ENCODE measurements at regions not wholly inside any gene's neighbourhood (a gene's known extent, or its start where the extent isn't known, plus 50 kb on each side); places are given as distances from the start of the nearest gene placed in this dataset.
"Not testable (repeated sequence)": the region's sequence is repeated elsewhere in the genome, so short reads cannot be mapped to it uniquely, and the experiment has no call there.

- DNase-seq: no peak
Measured at GRCh38 chr3:3902161-3902560, 102.9 kb downstream of the LRRN1 start.

- no peak for DNase-seq
Measured at GRCh38 chr3:3906171-3906570, 106.9 kb downstream of the LRRN1 start.

- no peak for DNase-seq
Measured at GRCh38 chr3:3907023-3907422, 107.8 kb downstream of the LRRN1 start.

- DNase-seq: no peak
Measured at GRCh38 chr3:3918763-3919162, 119.5 kb downstream of the LRRN1 start.

- no peak for DNase-seq
Measured at GRCh38 chr3:3919316-3919715, 120.1 kb downstream of the LRRN1 start.

- DNase-seq: no peak
Measured at GRCh38 chr3:3923619-3924018, 124.4 kb downstream of the LRRN1 start.

- DNase-seq: no peak
Measured at GRCh38 chr3:3927198-3927597, 128.0 kb downstream of the LRRN1 start.

GRCh38 chr3:3927965-3928364 is 128.7 kb downstream of the LRRN1 start:
- DNase-seq: no peak

- not testable (repeated sequence) for DNase-seq
Measured at GRCh38 chr3:3941380-3941779, 142.1 kb downstream of the LRRN1 start.

GRCh38 chr3:3951071-3951470 is 151.8 kb downstream of the LRRN1 start:
- no peak for DNase-seq

GRCh38 chr3:3951501-3951900 is 152.3 kb downstream of the LRRN1 start:
- DNase-seq: no peak

- DNase-seq: not testable (repeated sequence)
Measured at GRCh38 chr3:3962867-3963266, 163.6 kb downstream of the LRRN1 start.

GRCh38 chr3:3984053-3984452 is 184.8 kb downstream of the LRRN1 start:
- DNase-seq: no peak

- DNase-seq: no peak
Measured at GRCh38 chr3:3991598-3991997, 192.4 kb downstream of the LRRN1 start.

GRCh38 chr3:3992312-3992874 is 193.2 kb downstream of the LRRN1 start:
- no peak for DNase-seq

GRCh38 chr3:3998140-3998922 is 199.1 kb downstream of the LRRN1 start:
- DNase-seq: peak; percentile 21

- not testable (repeated sequence) for DNase-seq
Measured at GRCh38 chr3:3999340-3999739, 200.1 kb downstream of the LRRN1 start.

GRCh38 chr3:4001976-4002375 is 202.7 kb downstream of the LRRN1 start:
- no peak for DNase-seq

- no peak for DNase-seq
Measured at GRCh38 chr3:4006288-4006687, 207.1 kb downstream of the LRRN1 start.

GRCh38 chr3:4008205-4008604 is 209.0 kb downstream of the LRRN1 start:
- DNase-seq: no peak

GRCh38 chr3:4011166-4011565 is 211.9 kb downstream of the LRRN1 start:
- no peak for DNase-seq

- DNase-seq: no peak
Measured at GRCh38 chr3:4015426-4015825, 216.2 kb downstream of the LRRN1 start.

GRCh38 chr3:4019501-4019900 is 220.3 kb downstream of the LRRN1 start:
- DNase-seq: no peak

GRCh38 chr3:4021162-4021561 is 221.9 kb downstream of the LRRN1 start:
- no peak for DNase-seq

- DNase-seq: no peak
Measured at GRCh38 chr3:4029135-4029534, 229.9 kb downstream of the LRRN1 start.
